Karpas-422 (cell line): ENCODE measurements at regions not wholly inside any gene's neighbourhood (a gene's known extent, or its start where the extent isn't known, plus 50 kb on each side); places are given as distances from the start of the nearest gene placed in this dataset.

Experiments
- DNase-seq: peaks from one replicate; pipeline ENCODE4 v3.0.0-alpha.2; 2015
- H2AFZ ChIP-seq: fragments of 200-600 bp; sonication (generic); 2 replicates; pipeline ENCODE4 v1.6.1; 2014; ENCODE audit warnings: antibody characterized with exemption, low read length, mixed read lengths
- H3K27ac ChIP-seq: fragments of 200-600 bp; sonication (generic); 2 replicates; pipeline ENCODE4 v1.5.1; 2014; ENCODE audit warnings: mild to moderate bottlenecking, low read length, moderate library complexity
- H3K27me3 ChIP-seq: fragments of 200-600 bp; sonication (generic); 2 replicates; pipeline ENCODE4 v1.6.1; 2014; ENCODE audit warnings: low read length, mixed read lengths
- H3K36me3 ChIP-seq: fragments of 200-600 bp; sonication (generic); 2 replicates; pipeline ENCODE4 v1.6.1; 2014; ENCODE audit warnings: low read length, mixed read lengths; ENCODE audit not compliant: insufficient read depth
- H3K4me1 ChIP-seq: fragments of 200-600 bp; sonication (generic); 2 replicates; pipeline ENCODE4 v1.6.1; 2014; ENCODE audit warnings: mild to moderate bottlenecking, low read length, mixed read lengths
- H3K4me2 ChIP-seq: fragments of 200-600 bp; sonication (generic); 2 replicates; pipeline ENCODE4 v1.6.1; 2014; ENCODE audit warnings: low read length, low read depth, mild to moderate bottlenecking; ENCODE audit not compliant: poor library complexity, severe bottlenecking
- H3K4me3 ChIP-seq: fragments of 200-600 bp; sonication (generic); 2 replicates; pipeline ENCODE4 v1.5.1; 2014; ENCODE audit warnings: mild to moderate bottlenecking, antibody characterized with exemption, low read length, mixed read lengths
- H3K79me2 ChIP-seq: fragments of 200-600 bp; sonication (generic); 2 replicates; pipeline ENCODE4 v1.6.1; 2014; ENCODE audit warnings: mild to moderate bottlenecking, low read length, mixed read lengths
- H3K9ac ChIP-seq: fragments of 200-600 bp; sonication (generic); 2 replicates; pipeline ENCODE4 v1.6.0; 2014; ENCODE audit warnings: low read length
- H3K9me2 ChIP-seq: fragments of 200-600 bp; sonication (generic), shearing (Covaris generic); replicated peaks from 2 replicates; pipeline ENCODE4 v1.6.0; 2014; ENCODE audit warnings: mild to moderate bottlenecking, low read length, moderate library complexity; ENCODE audit not compliant: insufficient read depth
- H3K9me3 ChIP-seq: fragments of 300-700, 200-600 bp; sonication (generic); 2 replicates; pipeline ENCODE4 v1.6.1; 2014; ENCODE audit warnings: low read length, mixed read lengths
- H4K20me1 ChIP-seq: fragments of 200-600 bp; sonication (generic); 2 replicates; pipeline ENCODE4 v1.6.1; 2014; ENCODE audit warnings: mild to moderate bottlenecking, antibody characterized with exemption, low read length, low read depth; ENCODE audit not compliant: insufficient read depth

GRCh38 chr6:99114769-99115406 is 167.1 kb upstream of the FBXL4 start:
- no peaks in the 10 kb centered on the region for H3K79me2 ChIP-seq
- H3K36me3 ChIP-seq: no peaks in the 10 kb centered on the region
- H3K4me2 ChIP-seq: no peak overlapping the region
- H2AFZ ChIP-seq: no peak overlapping the region
- no peaks in the 10 kb centered on the region for H3K9me3 ChIP-seq
- no peak for DNase-seq
- H4K20me1 ChIP-seq: no peaks in the 10 kb centered on the region
- H3K4me3 ChIP-seq: no peak overlapping the region
- no peaks in the 10 kb centered on the region for H3K4me1 ChIP-seq
- no peaks in the 10 kb centered on the region for H3K27me3 ChIP-seq
- no peak overlapping the region for H3K9ac ChIP-seq
- no peak overlapping the region for H3K27ac ChIP-seq
- no peaks in the 10 kb centered on the region for H3K9me2 ChIP-seq

GRCh38 chr6:99111590-99111989 is 163.8 kb upstream of the FBXL4 start:
- DNase-seq: no peak
- H3K9me2 ChIP-seq: no peaks in the 10 kb centered on the region
- no peaks in the 10 kb centered on the region for H3K9me3 ChIP-seq
- no peaks in the 10 kb centered on the region for H3K4me1 ChIP-seq
- H2AFZ ChIP-seq: no peak overlapping the region
- H3K27me3 ChIP-seq: no peaks in the 10 kb centered on the region
- no peak overlapping the region for H3K27ac ChIP-seq
- H3K4me3 ChIP-seq: no peak overlapping the region
- H3K79me2 ChIP-seq: no peaks in the 10 kb centered on the region
- no peak overlapping the region for H3K4me2 ChIP-seq
- no peaks in the 10 kb centered on the region for H3K36me3 ChIP-seq
- no peaks in the 10 kb centered on the region for H4K20me1 ChIP-seq
- no peak overlapping the region for H3K9ac ChIP-seq

GRCh38 chr6:99110029-99110428 is 162.3 kb upstream of the FBXL4 start:
- H3K4me1 ChIP-seq: no peaks in the 10 kb centered on the region
- no peak overlapping the region for H3K4me3 ChIP-seq
- H4K20me1 ChIP-seq: no peaks in the 10 kb centered on the region
- no peaks in the 10 kb centered on the region for H3K79me2 ChIP-seq
- H3K27me3 ChIP-seq: no peaks in the 10 kb centered on the region
- no peak overlapping the region for H3K4me2 ChIP-seq
- H3K9ac ChIP-seq: no peak overlapping the region
- no peaks in the 10 kb centered on the region for H3K36me3 ChIP-seq
- H2AFZ ChIP-seq: no peak overlapping the region
- no peaks in the 10 kb centered on the region for H3K9me3 ChIP-seq
- H3K27ac ChIP-seq: no peak overlapping the region
- H3K9me2 ChIP-seq: no peaks in the 10 kb centered on the region
- DNase-seq: no peak

GRCh38 chr6:99104218-99104617 is 156.5 kb upstream of the FBXL4 start:
- Histone ChIP-seq H3K4me2 (no peak overlapping the region), H3K4me1 (no peaks in the 10 kb centered on the region), H4K20me1 (no peaks in the 10 kb centered on the region), H3K9me2 (no peaks in the 10 kb centered on the region), H3K27me3 (no peaks in the 10 kb centered on the region), H2AFZ (no peak overlapping the region), H3K27ac (no peak overlapping the region), H3K4me3 (no peak overlapping the region), H3K36me3 (no peaks in the 10 kb centered on the region), H3K9me3 (no peaks in the 10 kb centered on the region), H3K9ac (no peak overlapping the region), H3K79me2 (no peaks in the 10 kb centered on the region)
- DNase-seq: no peak

GRCh38 chr6:99099243-99099642 is 151.5 kb upstream of the FBXL4 start:
- no peak overlapping the region for H3K9ac ChIP-seq
- H3K27me3 ChIP-seq: no peaks in the 10 kb centered on the region
- no peaks in the 10 kb centered on the region for H3K4me1 ChIP-seq
- no peak overlapping the region for H3K4me3 ChIP-seq
- H3K27ac ChIP-seq: no peak overlapping the region
- H3K4me2 ChIP-seq: no peak overlapping the region
- no peaks in the 10 kb centered on the region for H4K20me1 ChIP-seq
- H3K36me3 ChIP-seq: no peaks in the 10 kb centered on the region
- no peaks in the 10 kb centered on the region for H3K9me3 ChIP-seq
- no peak overlapping the region for H2AFZ ChIP-seq
- no peaks in the 10 kb centered on the region for H3K9me2 ChIP-seq
- no peaks in the 10 kb centered on the region for H3K79me2 ChIP-seq
- DNase-seq: no peak

GRCh38 chr6:99096170-99096569 is 148.4 kb upstream of the FBXL4 start:
- Histone ChIP-seq H3K27me3 (no peaks in the 10 kb centered on the region), H3K9ac (no peak overlapping the region), H3K9me3 (no peaks in the 10 kb centered on the region), H3K79me2 (no peaks in the 10 kb centered on the region), H3K4me2 (no peak overlapping the region), H3K27ac (no peak overlapping the region), H2AFZ (no peak overlapping the region), H3K9me2 (no peaks in the 10 kb centered on the region), H3K4me1 (no peaks in the 10 kb centered on the region), H3K4me3 (no peak overlapping the region), H3K36me3 (no peaks in the 10 kb centered on the region), H4K20me1 (no peaks in the 10 kb centered on the region)
- no peak for DNase-seq

- no peaks in the 10 kb centered on the region for H3K27me3 ChIP-seq
- no peaks in the 10 kb centered on the region for H3K4me1 ChIP-seq
- no peaks in the 10 kb centered on the region for H3K9me2 ChIP-seq
- H3K79me2 ChIP-seq: no peaks in the 10 kb centered on the region
- H2AFZ ChIP-seq: no peak overlapping the region
- H3K9ac ChIP-seq: no peak overlapping the region
- no peaks in the 10 kb centered on the region for H3K36me3 ChIP-seq
- H3K9me3 ChIP-seq: no peaks in the 10 kb centered on the region
- H3K4me3 ChIP-seq: no peak overlapping the region
- H3K27ac ChIP-seq: no peak overlapping the region
- no peak for DNase-seq
- H4K20me1 ChIP-seq: no peaks in the 10 kb centered on the region
- H3K4me2 ChIP-seq: no peak overlapping the region
These were observed 145.9 kb upstream of the FBXL4 start for GRCh38 chr6:99093456-99094190.

- DNase-seq: no peak
- Histone ChIP-seq H3K4me3 (no peak overlapping the region), H3K27me3 (no peaks in the 10 kb centered on the region)
These were observed 144.7 kb upstream of the FBXL4 start for GRCh38 chr6:99092461-99092860.

More at GRCh38 chr6:99092461-99092860, 144.7 kb upstream of the FBXL4 start:
- Histone ChIP-seq H3K4me1 (no peaks in the 10 kb centered on the region), H3K9ac (no peak overlapping the region), H4K20me1 (no peaks in the 10 kb centered on the region), H3K79me2 (no peaks in the 10 kb centered on the region), H3K27ac (no peak overlapping the region), H2AFZ (no peak overlapping the region), H3K9me3 (no peaks in the 10 kb centered on the region), H3K9me2 (no peaks in the 10 kb centered on the region), H3K4me2 (no peak overlapping the region), H3K36me3 (no peaks in the 10 kb centered on the region)
